ENCODE measurements at regions not wholly inside any gene's neighbourhood (a gene's known extent, or its start where the extent isn't known, plus 50 kb on each side); places are given as distances from the start of the nearest gene placed in this dataset.
A peak's percentile ranks its signal among the peaks of the same experiment; 100 is the strongest.

DNA sequence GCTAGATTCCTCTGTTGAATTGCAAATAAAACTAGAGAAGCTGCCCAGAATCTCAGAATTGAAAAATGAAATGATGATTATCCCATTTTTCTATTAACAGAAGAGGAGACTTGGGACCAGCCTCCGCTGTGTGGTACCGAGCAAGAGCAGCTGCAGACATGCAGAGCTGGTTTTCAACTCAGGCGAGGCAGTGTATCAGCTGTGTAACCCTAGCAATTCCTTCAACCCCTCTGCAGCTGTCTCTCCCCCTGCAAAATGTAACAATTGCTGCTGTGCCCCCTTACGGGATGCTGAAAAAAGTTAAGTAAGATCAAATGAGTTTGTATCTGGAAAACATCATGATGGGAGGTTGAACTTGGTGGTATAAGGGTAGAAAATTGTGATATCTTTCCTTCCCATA is 98.5 kb upstream of the C3orf80 start:
- DNase-seq (ENCODE audit: low read depth), result no peak
- no peak overlapping the region for H3K4me3 ChIP-seq (ENCODE audit: control insufficient read depth, low read depth, low read length)
- TF ChIP-seq CTCF (conservative IDR thresholded peaks at IDR 0.05; ENCODE audit: control insufficient read depth, insufficient read depth, low read depth, low read length), result no peak

DNA sequence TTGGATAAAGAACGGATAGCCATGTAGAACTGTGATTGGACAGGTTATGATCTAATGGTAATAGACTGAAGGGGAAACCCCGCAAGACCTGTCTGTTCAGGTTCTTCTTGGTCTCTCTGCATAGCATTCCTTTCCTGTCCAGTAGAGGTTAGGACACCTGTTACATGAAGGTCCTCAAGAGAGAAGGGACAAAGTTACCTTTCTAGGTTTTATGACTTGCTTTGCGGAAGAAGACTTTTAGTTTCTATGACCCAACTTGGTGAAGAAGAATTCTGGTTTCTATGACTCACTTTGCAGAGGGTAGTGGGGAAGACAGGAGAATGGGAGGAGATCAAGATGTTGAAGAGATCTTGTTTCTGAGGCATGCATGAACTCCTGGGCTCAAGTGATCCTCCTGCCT is 97.9 kb upstream of the C3orf80 start:
- TF ChIP-seq CTCF (conservative IDR thresholded peaks at IDR 0.05; ENCODE audit: control insufficient read depth, insufficient read depth, low read depth, low read length), result no peak

GRCh38 chr3:160128056-160128455 is 97.2 kb upstream of the C3orf80 start:
- no peak overlapping the region for H3K4me3 ChIP-seq (ENCODE audit: control insufficient read depth, low read depth, low read length)
- TF ChIP-seq CTCF (conservative IDR thresholded peaks at IDR 0.05; ENCODE audit: control insufficient read depth, insufficient read depth, low read depth, low read length), result no peak
- no peak for DNase-seq (ENCODE audit: low read depth)

More for the DNA sequence above, 97.9 kb upstream of the C3orf80 start:
- DNase-seq (ENCODE audit: low read depth), result no peak
- H3K4me3 ChIP-seq (ENCODE audit: control insufficient read depth, low read depth, low read length), result no peak overlapping the region

DNA sequence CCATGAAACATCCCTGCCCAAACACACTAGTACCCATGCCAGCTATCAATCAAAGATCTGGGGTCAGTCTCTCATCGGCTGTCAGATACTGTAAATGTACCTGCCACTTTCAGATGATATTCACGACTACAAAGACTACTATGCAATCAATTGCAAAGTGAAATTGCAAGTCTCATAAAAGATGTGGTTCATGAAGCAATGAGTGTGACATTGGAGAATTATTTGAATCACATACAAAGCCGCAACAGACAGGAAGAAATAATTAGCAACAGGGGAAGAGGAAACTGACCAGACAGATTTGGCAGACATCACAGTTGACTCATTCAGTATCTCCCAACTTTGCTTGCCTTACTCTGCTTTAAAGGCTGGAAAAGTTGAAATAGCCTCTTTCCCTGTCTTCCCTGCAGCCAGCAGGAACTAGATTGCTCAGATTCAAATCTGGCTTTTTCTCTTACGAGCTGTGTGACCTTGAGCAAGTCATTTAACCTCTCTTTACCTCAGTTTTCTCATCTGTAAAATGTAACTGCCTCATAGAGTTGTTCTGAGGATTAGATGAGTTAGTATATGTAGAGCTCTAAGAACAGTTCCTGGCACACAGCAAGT is 95.7 kb upstream of the C3orf80 start:
- DNase-seq (ENCODE audit: low read depth), result peak; percentile 98
- H3K4me3 ChIP-seq (ENCODE audit: control insufficient read depth, low read depth, low read length), result no peak overlapping the region
- TF ChIP-seq CTCF (conservative IDR thresholded peaks at IDR 0.05; ENCODE audit: control insufficient read depth, insufficient read depth, low read depth, low read length), result no peak

- no peak for DNase-seq (ENCODE audit: low read depth)
- no peak for TF ChIP-seq CTCF (conservative IDR thresholded peaks at IDR 0.05; ENCODE audit: control insufficient read depth, insufficient read depth, low read depth, low read length)
- H3K4me3 ChIP-seq (ENCODE audit: control insufficient read depth, low read depth, low read length), result no peak overlapping the region
Observed at GRCh38 chr3:160130071-160130470, 95.2 kb upstream of the C3orf80 start.

DNA sequence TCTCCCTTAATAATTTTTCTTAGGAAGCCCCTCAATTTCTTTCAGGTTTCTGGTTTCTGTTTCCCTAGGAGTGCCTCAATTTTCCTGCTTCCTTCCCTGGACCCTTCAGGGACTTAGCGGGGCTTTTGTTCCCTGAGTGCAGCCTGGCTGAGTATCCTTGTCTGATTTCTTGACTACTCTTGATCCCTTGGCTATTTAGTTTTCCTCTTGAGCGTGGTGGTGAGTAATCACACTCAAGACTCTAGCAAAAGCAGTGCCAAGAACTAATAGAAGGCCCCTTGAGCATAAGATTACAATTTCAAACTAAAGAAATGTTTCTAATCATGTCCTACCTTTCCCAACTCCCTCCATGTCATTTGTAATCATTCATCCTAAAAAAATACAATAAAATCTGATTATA is 94.3 kb upstream of the C3orf80 start:
- H3K4me3 ChIP-seq (ENCODE audit: control insufficient read depth, low read depth, low read length), result no peak overlapping the region

More for the DNA sequence above, 94.3 kb upstream of the C3orf80 start:
- peak; percentile 75 for DNase-seq (ENCODE audit: low read depth)
- no peak for TF ChIP-seq CTCF (conservative IDR thresholded peaks at IDR 0.05; ENCODE audit: control insufficient read depth, insufficient read depth, low read depth, low read length)

Measured in fibroblast of mammary gland (primary cell).